BE2C (cell line): ENCODE measurements at regions not wholly inside any gene's neighbourhood (a gene's known extent, or its start where the extent isn't known, plus 50 kb on each side); places are given as distances from the start of the nearest gene placed in this dataset.
"Not testable (repeated sequence)": the region's sequence is repeated elsewhere in the genome, so short reads cannot be mapped to it uniquely, and the experiment has no call there.

ENCODE experiments used
- DNase-seq: peaks from one replicate; pipeline ENCODE4 v3.0.0-alpha.2; 2020
- H3K27me3 ChIP-seq: fragments of 250-450 bp; sonication (Bioruptor Pico); 2 replicates; pipeline ENCODE4 v1.5.1; 2020; ENCODE audit warnings: mild to moderate bottlenecking
- H3K36me3 ChIP-seq: fragments of 250-450 bp; sonication (Bioruptor Pico); 2 replicates; pipeline ENCODE4 v1.5.1; 2020; ENCODE audit warnings: mild to moderate bottlenecking
- H3K4me1 ChIP-seq: fragments of 250-450 bp; sonication (Bioruptor Pico); 2 replicates; pipeline ENCODE4 v1.5.1; 2020
- H3K4me3 ChIP-seq: 2 replicates; pipeline ENCODE4 v1.5.1; 2011; ENCODE audit warnings: low read depth, low read length
- H3K9me3 ChIP-seq: fragments of 250-450 bp; sonication (Bioruptor Pico); 2 replicates; pipeline ENCODE4 v1.5.1; 2020
- CTCF ChIP-seq: IDR thresholded peaks from 2 replicates; pipeline ENCODE4 v1.5.1; 2012; ENCODE audit warnings: mild to moderate bottlenecking, low read depth, low read length

- TF ChIP-seq CTCF = no peak
- Histone ChIP-seq H3K27me3 (no peaks in the 10 kb centered on the region), H3K4me3 (no peak overlapping the region), H3K9me3 (no peaks in the 10 kb centered on the region), H3K36me3 (no peaks in the 10 kb centered on the region), H3K4me1 (no peaks in the 10 kb centered on the region)
- DNase-seq = no peak
These were observed 198.1 kb upstream of the ATP10A start for GRCh38 chr15:26061248-26061647.

GRCh38 chr15:26056766-26057165 lies 193.6 kb upstream of the ATP10A start:
- not testable (repeated sequence) for H3K4me3 ChIP-seq, H3K4me1 ChIP-seq

GRCh38 chr15:26051761-26052675 lies 188.9 kb upstream of the ATP10A start:
- no peak for DNase-seq
- TF ChIP-seq CTCF = no peak
- no peaks in the 10 kb centered on the region for H3K9me3 ChIP-seq
- H3K27me3 ChIP-seq = no peaks in the 10 kb centered on the region
- no peaks in the 10 kb centered on the region for H3K4me1 ChIP-seq
- H3K36me3 ChIP-seq = no peaks in the 10 kb centered on the region
- H3K4me3 ChIP-seq = no peak overlapping the region

More at GRCh38 chr15:26056766-26057165, 193.6 kb upstream of the ATP10A start:
- DNase-seq, H3K27me3 ChIP-seq, H3K9me3 ChIP-seq, H3K36me3 ChIP-seq: not testable (repeated sequence)

- DNase-seq = no peak
- TF ChIP-seq CTCF = no peak
- no peaks in the 10 kb centered on the region for H3K4me1 ChIP-seq
- no peak overlapping the region for H3K4me3 ChIP-seq
- H3K36me3 ChIP-seq = no peaks in the 10 kb centered on the region
- no peaks in the 10 kb centered on the region for H3K27me3 ChIP-seq
- H3K9me3 ChIP-seq = no peaks in the 10 kb centered on the region
These were observed 187.9 kb upstream of the ATP10A start for GRCh38 chr15:26050984-26051383.

- Histone ChIP-seq H3K4me1 (no peaks in the 10 kb centered on the region), H3K36me3 (no peaks in the 10 kb centered on the region), H3K4me3 (no peak overlapping the region), H3K27me3 (no peaks in the 10 kb centered on the region), H3K9me3 (no peaks in the 10 kb centered on the region)
- no peak for DNase-seq
- no peak for TF ChIP-seq CTCF
These were observed 187.0 kb upstream of the ATP10A start for GRCh38 chr15:26049900-26050657.

- DNase-seq = no peak
- Histone ChIP-seq H3K36me3 (no peaks in the 10 kb centered on the region), H3K27me3 (no peaks in the 10 kb centered on the region), H3K4me1 (no peaks in the 10 kb centered on the region), H3K4me3 (no peak overlapping the region), H3K9me3 (no peaks in the 10 kb centered on the region)
- no peak for TF ChIP-seq CTCF
These were observed 185.5 kb upstream of the ATP10A start for GRCh38 chr15:26048669-26049068.
